ENCODE measurements at regions not wholly inside any gene's neighbourhood (a gene's known extent, or its start where the extent isn't known, plus 50 kb on each side); places are given as distances from the start of the nearest gene placed in this dataset.

GRCh38 chr6:122930252-122931180 lies 65.5 kb upstream of the CLVS2 start:
- Mint-ChIP-seq H3K4me3 (no peak overlapping the region), H3K4me1 (no peaks in the 10 kb centered on the region), H3K36me3 (ENCODE audit: low read depth) (no peaks in the 10 kb centered on the region), H3K9me3 (no peaks in the 10 kb centered on the region; the same call in 2 of the 3 replicates), H3K27me3 (ENCODE audit: insufficient read depth, low read depth, poor library complexity) (no peaks in the 10 kb centered on the region), H3K27ac (no peak overlapping the region)
- Histone ChIP-seq H3K4me1 (ENCODE audit: insufficient read depth) (no peaks in the 10 kb centered on the region), H3F3A (replicated peaks; ENCODE audit: low read depth) (no peaks in the 10 kb centered on the region), H4K20me1 (replicated peaks; ENCODE audit: insufficient read depth) (no peaks in the 10 kb centered on the region), H3K79me2 (replicated peaks; ENCODE audit: insufficient read depth) (no peaks in the 10 kb centered on the region), H3K4me3 (no peak overlapping the region), H2AFZ (no peak overlapping the region; the same call in 1 of the 2 replicates), H3K9me2 (ENCODE audit: insufficient read depth) (peaks cover 15% of the 10 kb centered on the region), H3K36me3 (ENCODE audit: insufficient read depth) (no peaks in the 10 kb centered on the region), H3K4me2 (no peak overlapping the region), H3K27me3 (ENCODE audit: insufficient read depth) (no peaks in the 10 kb centered on the region), H3K27ac (ENCODE audit: low read depth) (no peak overlapping the region)
- DNase-seq (ENCODE audit: low spot score) (no peak), ATAC-seq (no peak)
- TF ChIP-seq CTCF (conservative IDR thresholded peaks at IDR 0.05; ENCODE audit: low read depth in 2 of 2) (no peak), ETS1 (IDR thresholded peaks at IDR 0.05) (no peak), EZH2phosphoT487 (IDR thresholded peaks at IDR 0.05; ENCODE audit: unreplicated experiment) (no peak), POLR2AphosphoS5 (IDR thresholded peaks at IDR 0.05; ENCODE audit: low read depth) (no peak), ZNF114 (CRISPR knock-in tag; IDR thresholded peaks at IDR 0.05) (no peak), JUNB (IDR thresholded peaks at IDR 0.05; ENCODE audit: unreplicated experiment) (no peak), NANOG (IDR thresholded peaks at IDR 0.05; ENCODE audit: borderline replicate concordance) (no peak)
- TF ChIP-seq, protein P1, sequence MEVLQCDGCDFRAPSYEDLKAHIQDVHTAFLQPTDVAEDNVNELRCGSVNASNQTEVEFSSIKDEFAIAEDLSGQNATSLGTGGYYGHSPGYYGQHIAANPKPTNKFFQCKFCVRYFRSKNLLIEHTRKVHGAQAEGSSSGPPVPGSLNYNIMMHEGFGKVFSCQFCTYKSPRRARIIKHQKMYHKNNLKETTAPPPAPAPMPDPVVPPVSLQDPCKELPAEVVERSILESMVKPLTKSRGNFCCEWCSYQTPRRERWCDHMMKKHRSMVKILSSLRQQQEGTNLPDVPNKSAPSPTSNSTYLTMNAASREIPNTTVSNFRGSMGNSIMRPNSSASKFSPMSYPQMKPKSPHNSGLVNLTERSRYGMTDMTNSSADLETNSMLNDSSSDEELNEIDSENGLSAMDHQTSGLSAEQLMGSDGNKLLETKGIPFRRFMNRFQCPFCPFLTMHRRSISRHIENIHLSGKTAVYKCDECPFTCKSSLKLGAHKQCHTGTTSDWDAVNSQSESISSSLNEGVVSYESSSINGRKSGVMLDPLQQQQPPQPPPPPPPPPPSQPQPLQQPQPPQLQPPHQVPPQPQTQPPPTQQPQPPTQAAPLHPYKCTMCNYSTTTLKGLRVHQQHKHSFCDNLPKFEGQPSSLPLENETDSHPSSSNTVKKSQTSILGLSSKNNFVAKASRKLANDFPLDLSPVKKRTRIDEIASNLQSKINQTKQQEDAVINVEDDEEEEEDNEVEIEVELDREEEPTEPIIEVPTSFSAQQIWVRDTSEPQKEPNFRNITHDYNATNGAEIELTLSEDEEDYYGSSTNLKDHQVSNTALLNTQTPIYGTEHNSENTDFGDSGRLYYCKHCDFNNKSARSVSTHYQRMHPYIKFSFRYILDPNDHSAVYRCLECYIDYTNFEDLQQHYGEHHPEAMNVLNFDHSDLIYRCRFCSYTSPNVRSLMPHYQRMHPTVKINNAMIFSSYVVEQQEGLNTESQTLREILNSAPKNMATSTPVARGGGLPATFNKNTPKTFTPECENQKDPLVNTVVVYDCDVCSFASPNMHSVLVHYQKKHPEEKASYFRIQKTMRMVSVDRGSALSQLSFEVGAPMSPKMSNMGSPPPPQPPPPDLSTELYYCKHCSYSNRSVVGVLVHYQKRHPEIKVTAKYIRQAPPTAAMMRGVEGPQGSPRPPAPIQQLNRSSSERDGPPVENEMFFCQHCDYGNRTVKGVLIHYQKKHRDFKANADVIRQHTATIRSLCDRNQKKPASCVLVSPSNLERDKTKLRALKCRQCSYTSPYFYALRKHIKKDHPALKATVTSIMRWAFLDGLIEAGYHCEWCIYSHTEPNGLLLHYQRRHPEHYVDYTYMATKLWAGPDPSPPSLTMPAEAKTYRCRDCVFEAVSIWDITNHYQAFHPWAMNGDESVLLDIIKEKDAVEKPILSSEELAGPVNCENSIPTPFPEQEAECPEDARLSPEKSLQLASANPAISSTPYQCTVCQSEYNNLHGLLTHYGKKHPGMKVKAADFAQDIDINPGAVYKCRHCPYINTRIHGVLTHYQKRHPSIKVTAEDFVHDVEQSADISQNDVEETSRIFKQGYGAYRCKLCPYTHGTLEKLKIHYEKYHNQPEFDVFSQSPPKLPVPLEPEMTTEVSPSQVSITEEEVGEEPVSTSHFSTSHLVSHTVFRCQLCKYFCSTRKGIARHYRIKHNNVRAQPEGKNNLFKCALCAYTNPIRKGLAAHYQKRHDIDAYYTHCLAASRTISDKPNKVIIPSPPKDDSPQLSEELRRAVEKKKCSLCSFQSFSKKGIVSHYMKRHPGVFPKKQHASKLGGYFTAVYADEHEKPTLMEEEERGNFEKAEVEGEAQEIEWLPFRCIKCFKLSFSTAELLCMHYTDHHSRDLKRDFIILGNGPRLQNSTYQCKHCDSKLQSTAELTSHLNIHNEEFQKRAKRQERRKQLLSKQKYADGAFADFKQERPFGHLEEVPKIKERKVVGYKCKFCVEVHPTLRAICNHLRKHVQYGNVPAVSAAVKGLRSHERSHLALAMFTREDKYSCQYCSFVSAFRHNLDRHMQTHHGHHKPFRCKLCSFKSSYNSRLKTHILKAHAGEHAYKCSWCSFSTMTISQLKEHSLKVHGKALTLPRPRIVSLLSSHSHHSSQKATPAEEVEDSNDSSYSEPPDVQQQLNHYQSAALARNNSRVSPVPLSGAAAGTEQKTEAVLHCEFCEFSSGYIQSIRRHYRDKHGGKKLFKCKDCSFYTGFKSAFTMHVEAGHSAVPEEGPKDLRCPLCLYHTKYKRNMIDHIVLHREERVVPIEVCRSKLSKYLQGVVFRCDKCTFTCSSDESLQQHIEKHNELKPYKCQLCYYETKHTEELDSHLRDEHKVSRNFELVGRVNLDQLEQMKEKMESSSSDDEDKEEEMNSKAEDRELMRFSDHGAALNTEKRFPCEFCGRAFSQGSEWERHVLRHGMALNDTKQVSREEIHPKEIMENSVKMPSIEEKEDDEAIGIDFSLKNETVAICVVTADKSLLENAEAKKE (CRISPR knock-in tag; IDR thresholded peaks at IDR 0.05): no peak
